T-helper 17 cell (primary cell): ENCODE measurements at regions not wholly inside any gene's neighbourhood (a gene's known extent, or its start where the extent isn't known, plus 50 kb on each side); places are given as distances from the start of the nearest gene placed in this dataset.
"Not testable (repeated sequence)": the region's sequence is repeated elsewhere in the genome, so short reads cannot be mapped to it uniquely, and the experiment has no call there.

ENCODE experiments used
- ATAC-seq: fragments of 150-1000 bp; cut with Tn5 transposase; 2 replicates; pipeline ENCODE4 v1.10.0; 2021; ENCODE audit warnings: mild to moderate bottlenecking, moderate library complexity
- DNase-seq, 3 donors: peaks; one replicate each; pipeline versions ENCODE4 v3.0.0 to v3.0.0-alpha.2; 2020 to 2021
- H3K9me3 ChIP-seq: one replicate; pipeline ENCODE4 v1.7.0; 2013; ENCODE audit warnings: low read length, mild to moderate bottlenecking; ENCODE audit not compliant: control insufficient read depth, poor library complexity, severe bottlenecking
- H3K27ac Mint-ChIP-seq: one replicate; pipeline ENCODE4 v1.8.0; 2022; ENCODE audit warnings: mild to moderate bottlenecking, moderate library complexity, mixed read lengths
- H3K27me3 Mint-ChIP-seq: one replicate; pipeline ENCODE4 v1.8.0; 2022; ENCODE audit warnings: mixed read lengths
- H3K36me3 Mint-ChIP-seq: one replicate; pipeline ENCODE4 v1.8.0; 2022; ENCODE audit warnings: low read depth, mixed read lengths
- H3K4me1 Mint-ChIP-seq: one replicate; pipeline ENCODE4 v1.8.0; 2022; ENCODE audit warnings: mild to moderate bottlenecking, mixed read lengths
- H3K4me3 Mint-ChIP-seq: one replicate; pipeline ENCODE4 v1.8.0; 2022; ENCODE audit warnings: mild to moderate bottlenecking, moderate library complexity, mixed read lengths

DNA sequence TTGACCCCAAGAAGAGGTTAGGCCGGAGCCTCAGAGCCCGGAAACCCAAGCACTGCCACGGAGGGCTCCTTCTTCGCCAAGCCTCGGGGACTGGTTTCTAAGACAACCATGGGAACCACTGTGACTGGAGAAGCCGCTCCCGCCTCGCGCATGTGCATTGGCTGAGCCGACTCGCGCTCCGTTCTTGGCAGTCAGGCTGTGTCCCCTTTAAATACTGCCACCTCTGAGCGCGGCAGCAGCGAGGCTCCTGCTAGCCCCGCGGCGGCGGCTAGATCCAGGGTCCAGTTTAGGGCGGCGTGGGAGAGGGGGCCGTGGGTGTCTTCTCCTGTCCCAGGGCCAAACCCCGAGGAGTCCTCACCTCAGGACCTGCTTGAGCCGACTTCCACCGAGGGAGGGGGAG, 457.1 kb upstream of the ZNG1F start:
- not testable (repeated sequence) for H3K4me1 Mint-ChIP-seq, ATAC-seq, H3K9me3 ChIP-seq, H3K27ac Mint-ChIP-seq, H3K36me3 Mint-ChIP-seq, DNase-seq, H3K4me3 Mint-ChIP-seq, H3K27me3 Mint-ChIP-seq

DNA sequence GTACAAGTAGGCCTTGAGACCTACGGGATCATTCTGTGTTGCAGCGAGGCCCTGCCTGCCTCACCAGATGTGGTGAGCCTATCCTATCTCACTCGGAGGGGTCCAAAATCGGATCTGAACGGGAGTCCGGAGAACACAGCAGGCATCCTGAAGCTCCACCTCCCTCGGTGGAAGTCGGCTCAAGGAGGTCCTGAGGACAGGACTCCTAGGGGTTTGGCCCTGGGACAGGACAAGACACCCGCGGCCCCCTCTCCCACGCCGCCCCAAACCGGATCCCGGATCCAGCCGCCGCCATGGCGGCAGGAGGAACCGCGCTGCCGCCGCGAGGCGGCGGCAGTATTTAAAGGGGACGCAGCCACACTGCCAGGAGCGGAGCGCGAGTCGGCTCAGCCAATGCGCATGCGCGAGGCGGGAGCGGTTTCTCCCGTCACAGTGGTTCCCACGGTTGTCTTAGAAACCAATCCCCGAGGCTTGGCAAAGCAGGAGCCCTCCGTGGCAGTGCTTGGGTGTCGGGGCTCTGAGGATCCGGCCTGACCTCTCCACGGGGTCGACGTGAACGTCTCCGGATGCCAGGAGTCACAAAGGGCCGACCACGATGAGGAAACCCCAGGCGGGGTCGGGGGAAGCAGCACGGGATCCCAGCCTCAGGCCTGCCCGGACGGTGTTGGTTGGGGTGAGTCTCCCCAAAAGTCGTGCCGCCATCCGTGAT, 454.6 kb upstream of the ZNG1F start:
- H3K4me1 Mint-ChIP-seq, H3K27me3 Mint-ChIP-seq, H3K9me3 ChIP-seq, H3K36me3 Mint-ChIP-seq: not testable (repeated sequence)
- Mint-ChIP-seq H3K4me3 (peak overlapping the region; percentile 83), H3K27ac (peak overlapping the region; percentile 76)
- ATAC-seq (peak; percentile 99), DNase-seq (peak; percentile 41 to 55 (median 50))

DNA sequence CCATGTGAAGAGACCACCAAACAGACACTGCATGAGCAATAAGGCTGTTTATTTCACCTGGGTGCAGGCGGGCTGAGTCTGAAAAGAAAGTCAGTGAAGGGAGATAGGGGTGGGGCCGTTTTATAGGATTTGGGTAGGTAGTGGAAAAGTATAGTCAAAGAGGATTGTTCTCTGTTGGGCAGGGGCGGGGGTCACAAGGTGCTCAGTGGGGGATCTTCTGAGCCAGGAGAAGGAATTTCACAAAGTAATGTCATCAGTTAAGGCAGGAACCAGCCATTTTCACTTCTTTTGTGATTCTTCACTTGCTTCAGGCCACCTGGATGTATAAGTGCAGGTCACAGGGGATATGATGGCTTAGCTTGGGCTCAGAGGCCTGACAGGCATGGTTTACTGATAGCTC, 444.6 kb upstream of the ZNG1F start:
- not testable (repeated sequence) for H3K27ac Mint-ChIP-seq, ATAC-seq, H3K4me3 Mint-ChIP-seq, H3K9me3 ChIP-seq, H3K36me3 Mint-ChIP-seq, H3K27me3 Mint-ChIP-seq, H3K4me1 Mint-ChIP-seq, DNase-seq

DNA sequence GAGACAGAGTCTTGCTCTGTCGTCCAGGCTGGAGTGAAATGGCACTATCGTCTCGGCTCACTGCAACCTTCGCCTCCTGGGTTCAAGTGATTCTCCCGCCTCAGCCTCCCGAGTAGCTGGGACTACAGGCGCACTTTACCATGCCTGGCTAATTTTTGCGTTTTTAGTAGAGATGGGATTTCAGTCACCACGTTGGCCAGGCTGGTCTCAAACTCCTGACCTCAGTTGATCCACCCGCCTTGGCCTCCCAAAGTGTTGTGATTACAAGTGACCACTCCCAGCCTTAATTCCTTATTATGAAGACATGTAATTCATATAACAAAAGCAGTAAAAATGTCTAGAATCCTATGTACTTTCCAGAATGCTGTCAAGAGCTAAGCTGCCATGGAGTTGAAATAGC, 434.5 kb upstream of the ZNG1F start:
- H3K36me3 Mint-ChIP-seq, H3K27ac Mint-ChIP-seq: not testable (repeated sequence)

DNA sequence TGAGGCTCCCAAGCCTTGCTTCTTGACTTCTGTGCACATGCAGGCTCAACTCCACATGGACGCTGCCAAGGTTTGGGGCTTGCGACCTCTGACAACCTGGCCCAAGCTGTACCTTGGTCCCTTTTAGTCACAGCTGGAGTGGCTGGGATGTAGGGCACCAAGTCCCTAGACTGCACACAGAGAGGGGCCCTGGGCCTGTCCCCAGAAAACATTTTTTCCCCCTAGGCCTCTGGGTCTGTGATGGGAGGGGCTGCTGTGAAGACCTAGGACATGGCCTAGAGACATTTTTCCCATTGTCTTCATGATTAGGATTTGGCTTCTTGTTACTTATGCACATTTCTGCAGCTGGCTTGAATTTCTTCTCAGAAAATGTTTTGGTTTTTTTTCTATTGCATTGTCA, 430.1 kb upstream of the ZNG1F start:
- not testable (repeated sequence) for ATAC-seq

More for the DNA sequence above, 434.5 kb upstream of the ZNG1F start:
- H3K4me1 Mint-ChIP-seq, H3K27me3 Mint-ChIP-seq, DNase-seq, ATAC-seq, H3K4me3 Mint-ChIP-seq, H3K9me3 ChIP-seq: not testable (repeated sequence)

DNA sequence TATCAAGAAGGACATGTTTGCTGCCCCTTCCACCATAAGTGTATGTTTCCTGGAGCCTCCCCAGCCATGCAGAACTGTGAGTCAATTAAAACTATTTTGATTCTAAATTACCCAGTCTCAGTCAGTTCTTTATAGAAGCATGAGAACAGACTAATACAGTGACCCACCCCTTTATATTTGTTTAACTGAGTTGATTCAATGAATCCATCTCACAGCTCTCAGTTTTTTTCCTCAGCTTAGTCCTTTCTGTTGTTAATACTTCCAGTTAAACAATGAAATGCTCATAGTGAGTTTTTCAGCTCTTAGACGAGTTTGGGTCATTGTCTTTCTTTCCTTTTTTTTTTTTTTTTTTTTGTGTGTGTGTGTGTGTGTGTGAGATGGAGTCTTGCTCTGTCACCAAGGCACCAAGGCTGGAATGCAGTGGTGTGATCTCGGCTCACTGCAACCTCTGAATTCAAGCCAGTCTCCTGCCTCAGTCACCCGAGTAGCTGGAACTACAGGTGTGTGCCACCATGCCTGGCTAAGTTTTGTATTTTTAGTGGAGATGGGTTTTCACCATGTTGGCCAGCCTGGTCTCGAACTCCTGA, 417.9 kb upstream of the ZNG1F start:
- H3K9me3 ChIP-seq, H3K4me1 Mint-ChIP-seq, ATAC-seq, DNase-seq, H3K36me3 Mint-ChIP-seq, H3K27me3 Mint-ChIP-seq, H3K27ac Mint-ChIP-seq, H3K4me3 Mint-ChIP-seq: not testable (repeated sequence)

More for the DNA sequence above, 430.1 kb upstream of the ZNG1F start:
- not testable (repeated sequence) for DNase-seq, H3K27me3 Mint-ChIP-seq, H3K4me3 Mint-ChIP-seq, H3K9me3 ChIP-seq, H3K4me1 Mint-ChIP-seq, H3K27ac Mint-ChIP-seq, H3K36me3 Mint-ChIP-seq

DNA sequence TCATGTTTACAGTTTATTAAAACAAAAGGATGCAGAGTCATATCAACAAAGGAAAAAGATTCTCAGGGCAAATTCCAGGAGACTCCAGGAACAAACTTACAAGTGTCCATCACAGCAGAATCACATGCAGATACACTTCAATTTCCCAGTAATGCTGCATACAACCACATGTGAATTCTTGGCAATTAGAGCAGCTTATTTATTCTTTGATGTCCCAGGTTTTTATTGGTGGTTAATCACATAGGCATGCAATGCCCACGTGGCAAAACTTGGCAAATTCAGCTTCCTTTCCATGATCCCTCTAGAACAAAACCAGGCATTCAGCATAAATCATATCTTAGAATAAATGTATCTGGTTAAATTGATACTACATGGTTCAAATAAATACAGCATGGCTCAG, 376.5 kb upstream of the ZNG1F start:
- not testable (repeated sequence) for ATAC-seq, H3K27me3 Mint-ChIP-seq, H3K27ac Mint-ChIP-seq, H3K4me3 Mint-ChIP-seq, H3K4me1 Mint-ChIP-seq, H3K36me3 Mint-ChIP-seq, DNase-seq, H3K9me3 ChIP-seq
